ENCODE measurements at regions not wholly inside any gene's neighbourhood (a gene's known extent, or its start where the extent isn't known, plus 50 kb on each side); places are given as distances from the start of the nearest gene placed in this dataset.

GRCh38 chr2:116645155-116645554 lies 1169.3 kb upstream of the DDX18 start:
- no peak for ATAC-seq
- Histone ChIP-seq H3K4me3 (ENCODE audit: low read length) (no peak overlapping the region), H3K9me3 (ENCODE audit: low read length) (no peaks in the 10 kb centered on the region), H3K9ac (ENCODE audit: low read length) (no peak overlapping the region), H3K36me3 (ENCODE audit: low read depth, low read length) (no peaks in the 10 kb centered on the region), H3K9me2 (replicated peaks; ENCODE audit: low read length) (no peaks in the 10 kb centered on the region), H3K4me1 (ENCODE audit: insufficient read depth, low read length) (no peaks in the 10 kb centered on the region), H3K27ac (ENCODE audit: low read length) (no peak overlapping the region), H4K20me1 (ENCODE audit: low read length) (no peaks in the 10 kb centered on the region), H3K79me2 (ENCODE audit: low read length) (no peaks in the 10 kb centered on the region), H2AFZ (ENCODE audit: low read length) (no peak overlapping the region), H3K27me3 (ENCODE audit: low read length) (no peaks in the 10 kb centered on the region), H3K4me2 (ENCODE audit: low read length) (no peak overlapping the region), H3F3A (ENCODE audit: low read length, unreplicated experiment) (no peaks in the 10 kb centered on the region)
- BruUV-seq (replicated peaks), result no TSS peak
- POLR2A ChIA-PET (ENCODE audit: unreplicated experiment), result no interaction called here
- intact Hi-C loops (cut with micrococcal nuclease), result no loop called here
- TF ChIP-seq EZH2 (IDR thresholded peaks at IDR 0.05; ENCODE audit: low read length, unreplicated experiment) (no peak), CTCF (conservative IDR thresholded peaks at IDR 0.05; ENCODE audit: low read depth, low read length) (no peak), EZH2phosphoT487 (IDR thresholded peaks at IDR 0.05; ENCODE audit: borderline replicate concordance, low read length) (no peak)
- CTCF ChIA-PET, result no interaction called here
- no peak for DNase-seq

GRCh38 chr2:116668691-116669090 lies 1145.8 kb upstream of the DDX18 start:
- POLR2A ChIA-PET (ENCODE audit: unreplicated experiment), result no interaction called here
- no peaks in the 10 kb centered on the region for H3F3A ChIP-seq (ENCODE audit: low read length, unreplicated experiment)
- H3K4me3 ChIP-seq (ENCODE audit: low read length), result no peak overlapping the region
- peak overlapping the region; percentile 26; the same call in 1 of the 2 replicates for H2AFZ ChIP-seq (ENCODE audit: low read length)
- intact Hi-C loops (cut with micrococcal nuclease), result no loop called here
- ATAC-seq (no peak), DNase-seq (peak; percentile 33)
- H3K9me3 ChIP-seq (ENCODE audit: low read length), result no peaks in the 10 kb centered on the region
- no peaks in the 10 kb centered on the region for H3K36me3 ChIP-seq (ENCODE audit: low read depth, low read length)
- TF ChIP-seq CTCF (conservative IDR thresholded peaks at IDR 0.05; ENCODE audit: low read depth, low read length), result no peak
- TF ChIP-seq EZH2 (IDR thresholded peaks at IDR 0.05; ENCODE audit: low read length, unreplicated experiment), result no peak
- TF ChIP-seq EZH2phosphoT487 (IDR thresholded peaks at IDR 0.05; ENCODE audit: borderline replicate concordance, low read length), result no peak
- peak overlapping the region; percentile 64 for H3K27ac ChIP-seq (ENCODE audit: low read length)
- H3K27me3 ChIP-seq (ENCODE audit: low read length), result no peaks in the 10 kb centered on the region
- no peaks in the 10 kb centered on the region for H4K20me1 ChIP-seq (ENCODE audit: low read length)
- H3K4me1 ChIP-seq (ENCODE audit: insufficient read depth, low read length), result peaks cover 27% of the 10 kb centered on the region
- CTCF ChIA-PET, result no interaction called here
- H3K4me2 ChIP-seq (ENCODE audit: low read length), result peak overlapping the region; percentile 42; the same call in 1 of the 2 replicates
- H3K79me2 ChIP-seq (ENCODE audit: low read length), result no peaks in the 10 kb centered on the region
- no peak overlapping the region for H3K9ac ChIP-seq (ENCODE audit: low read length)
- BruUV-seq (replicated peaks), result no TSS peak
- no peaks in the 10 kb centered on the region for H3K9me2 ChIP-seq (replicated peaks; ENCODE audit: low read length)

- Histone ChIP-seq H3F3A (ENCODE audit: low read length, unreplicated experiment) (no peaks in the 10 kb centered on the region), H4K20me1 (ENCODE audit: low read length) (no peaks in the 10 kb centered on the region), H2AFZ (ENCODE audit: low read length) (0 out of 2 replicates have a peak overlapping the region, but pooled peaks have one; percentile 23), H3K4me1 (ENCODE audit: insufficient read depth, low read length) (peaks cover 27% of the 10 kb centered on the region), H3K27me3 (ENCODE audit: low read length) (no peaks in the 10 kb centered on the region), H3K9me3 (ENCODE audit: low read length) (no peaks in the 10 kb centered on the region), H3K4me3 (ENCODE audit: low read length) (no peak overlapping the region), H3K9me2 (replicated peaks; ENCODE audit: low read length) (no peaks in the 10 kb centered on the region), H3K36me3 (ENCODE audit: low read depth, low read length) (no peaks in the 10 kb centered on the region), H3K4me2 (ENCODE audit: low read length) (0 out of 2 replicates have a peak overlapping the region, but pooled peaks have one; percentile 42), H3K27ac (ENCODE audit: low read length) (peak overlapping the region; percentile 64), H3K9ac (ENCODE audit: low read length) (no peak overlapping the region), H3K79me2 (ENCODE audit: low read length) (no peaks in the 10 kb centered on the region)
- intact Hi-C loops (cut with micrococcal nuclease), result no loop called here
- CTCF ChIA-PET, result no interaction called here
- TF ChIP-seq CTCF (conservative IDR thresholded peaks at IDR 0.05; ENCODE audit: low read depth, low read length) (no peak), EZH2phosphoT487 (IDR thresholded peaks at IDR 0.05; ENCODE audit: borderline replicate concordance, low read length) (no peak), EZH2 (IDR thresholded peaks at IDR 0.05; ENCODE audit: low read length, unreplicated experiment) (no peak)
- POLR2A ChIA-PET (ENCODE audit: unreplicated experiment), result no interaction called here
- DNase-seq (peak; percentile 74), ATAC-seq (no peak)
- no TSS peak for BruUV-seq (replicated peaks)
These were observed 1144.7 kb upstream of the DDX18 start for GRCh38 chr2:116669782-116670181.

All from PC-3 (cell line).